Right kidney (tissue), 1 donor: ENCODE measurements at regions not wholly inside any gene's neighbourhood (a gene's known extent, or its start where the extent isn't known, plus 50 kb on each side); places are given as distances from the start of the nearest gene placed in this dataset.

Experiments used
- DNase-seq: peaks from one replicate; pipeline ENCODE4 v3.0.0-alpha.2; 2016

GRCh38 chr22:27258616-27259172 lies 542.9 kb downstream of the MN1 start:
- no peak for DNase-seq

- no peak for DNase-seq
Observed at GRCh38 chr22:27259433-27259832, 542.1 kb downstream of the MN1 start.

GRCh38 chr22:27260087-27260698 lies 541.4 kb downstream of the MN1 start:
- no peak for DNase-seq

GRCh38 chr22:27262361-27262760 lies 539.2 kb downstream of the MN1 start:
- no peak for DNase-seq

GRCh38 chr22:27264184-27264583 lies 537.4 kb downstream of the MN1 start:
- no peak for DNase-seq

DNA sequence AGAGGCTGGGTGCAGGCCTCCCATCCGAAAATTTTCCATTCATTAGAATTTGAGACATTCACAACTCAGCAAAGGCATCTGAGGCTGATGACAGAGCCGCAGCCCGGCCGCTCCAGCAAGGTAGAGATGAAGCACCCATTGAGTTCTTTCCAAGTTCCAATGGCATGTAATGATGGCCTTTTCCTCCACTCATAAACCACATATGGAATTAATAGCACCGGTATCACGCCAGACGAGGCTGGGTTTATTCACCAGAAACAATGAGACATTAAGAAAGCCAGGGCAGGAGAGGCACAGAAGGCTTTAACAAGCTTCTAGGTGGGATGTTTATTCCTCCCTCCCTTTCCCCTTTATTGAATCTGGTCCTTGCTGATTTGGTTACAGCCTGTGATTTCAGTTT lies 534.4 kb downstream of the MN1 start:
- no peak for DNase-seq

GRCh38 chr22:27269751-27270543 lies 531.6 kb downstream of the MN1 start:
- no peak for DNase-seq

GRCh38 chr22:27270818-27271510 lies 530.6 kb downstream of the MN1 start:
- no peak for DNase-seq

DNA sequence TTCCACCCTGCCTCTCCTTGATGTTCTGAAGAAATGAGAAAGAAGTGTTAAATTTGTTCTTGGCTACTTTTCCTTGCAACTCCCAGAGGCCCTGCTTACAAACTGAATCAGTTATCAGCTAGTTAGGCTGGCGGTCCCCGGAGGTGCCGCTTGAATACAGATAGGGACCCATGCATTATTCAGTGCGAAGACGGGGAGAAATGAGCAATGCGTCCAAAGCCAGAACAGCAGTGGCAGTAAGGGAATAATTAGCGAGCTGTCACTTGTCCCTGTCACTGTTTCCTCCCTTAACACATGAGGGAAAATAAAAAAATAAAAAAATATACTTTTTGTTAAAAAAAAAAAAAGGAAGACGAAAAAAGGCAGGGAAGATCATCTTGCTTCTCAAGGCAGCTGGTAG lies 528.1 kb downstream of the MN1 start:
- no peak for DNase-seq

DNA sequence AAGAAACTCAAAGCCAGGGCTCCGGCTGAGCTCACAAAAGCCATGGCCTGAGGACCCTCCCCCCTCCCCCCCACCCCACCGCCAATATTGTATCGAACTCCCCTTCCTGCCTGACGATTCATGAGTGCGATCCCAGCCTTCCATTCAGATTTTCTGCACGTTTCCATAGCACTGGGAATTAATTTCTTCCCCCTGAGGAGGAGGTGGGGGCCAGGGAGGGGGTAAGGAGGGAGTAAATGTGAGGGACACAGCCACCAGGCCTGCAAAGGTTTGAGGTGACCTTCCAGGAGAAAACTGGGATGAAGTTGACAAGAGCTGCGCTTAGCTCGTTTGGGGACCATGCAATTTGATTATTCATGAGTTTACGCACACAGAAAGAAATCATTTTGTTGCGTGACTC lies 527.7 kb downstream of the MN1 start:
- no peak for DNase-seq

DNA sequence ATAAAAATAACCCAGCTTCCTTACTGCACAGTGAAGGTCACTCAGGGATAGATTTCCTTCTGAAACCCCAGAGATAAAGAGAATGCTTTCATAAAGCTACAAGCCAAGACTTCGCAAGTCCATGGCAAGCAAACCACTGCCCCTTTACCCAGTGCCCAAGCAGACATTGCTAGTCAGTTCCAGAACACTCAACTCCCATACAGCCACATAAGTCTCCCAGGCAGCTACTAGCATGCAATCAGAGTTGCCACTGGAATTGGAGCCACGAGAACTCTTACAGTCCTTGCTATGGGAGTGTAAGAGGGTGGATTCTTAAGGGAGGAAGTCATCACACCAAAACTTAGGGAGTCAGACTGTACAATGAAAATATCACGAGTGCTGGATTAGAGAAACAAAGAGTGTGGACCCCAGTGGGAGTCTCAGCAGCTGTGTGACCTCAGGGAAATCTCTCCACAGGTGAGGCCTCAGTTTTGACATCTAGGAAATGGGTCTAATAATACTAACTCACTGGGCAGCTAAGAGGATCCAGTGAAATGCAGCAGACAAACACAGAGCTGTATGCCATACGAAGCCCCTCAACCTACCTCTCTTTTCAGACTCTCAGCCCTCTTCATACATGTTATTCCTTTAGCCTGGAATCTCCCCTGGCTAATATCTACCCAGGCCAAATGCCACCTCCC lies 526.6 kb downstream of the MN1 start:
- DNase-seq, result no peak

DNA sequence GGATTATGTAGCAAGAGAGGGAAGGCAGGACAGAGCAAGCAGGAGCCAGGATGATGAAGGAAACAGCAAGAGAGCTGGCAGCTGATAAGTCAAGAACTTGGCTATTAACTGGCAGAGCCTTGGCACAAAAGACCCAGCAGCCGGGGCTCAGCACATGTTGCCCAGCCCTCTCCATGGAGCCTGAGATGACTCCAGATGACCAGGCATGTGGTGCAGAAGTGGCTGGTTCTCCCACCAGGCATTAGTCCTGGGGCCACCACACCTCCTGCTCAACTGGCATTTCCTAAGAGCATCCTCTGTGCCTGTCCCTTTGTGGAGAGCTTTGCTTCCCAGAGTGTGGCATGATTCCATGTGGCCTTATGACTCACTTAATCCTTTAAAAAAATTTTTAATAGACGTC lies 522.6 kb downstream of the MN1 start:
- no peak for DNase-seq

- DNase-seq, result no peak
Observed at GRCh38 chr22:27283240-27283639, 518.3 kb downstream of the MN1 start.

- DNase-seq, result no peak
Observed at GRCh38 chr22:27283714-27284113, 517.8 kb downstream of the MN1 start.

DNA sequence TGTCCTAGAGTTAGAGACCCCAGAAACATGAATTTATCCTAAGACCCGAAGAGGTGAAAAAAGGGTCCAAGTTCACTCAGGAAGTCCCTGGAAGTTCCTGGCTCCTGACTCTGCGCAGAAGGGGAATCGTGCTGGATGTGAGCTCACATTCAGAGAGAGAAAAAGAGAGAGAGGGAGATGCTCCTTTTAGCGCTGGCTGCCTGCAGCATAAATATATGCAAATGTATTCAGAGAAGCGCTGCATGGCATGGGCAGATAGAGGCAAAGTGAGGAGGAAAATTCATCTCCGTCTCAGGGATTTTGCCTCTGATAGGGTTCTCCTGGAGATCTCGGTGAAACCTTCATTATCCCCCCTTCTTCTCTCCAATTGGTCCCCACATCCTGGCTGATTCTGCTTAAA lies 517.2 kb downstream of the MN1 start:
- DNase-seq, result no peak

DNA sequence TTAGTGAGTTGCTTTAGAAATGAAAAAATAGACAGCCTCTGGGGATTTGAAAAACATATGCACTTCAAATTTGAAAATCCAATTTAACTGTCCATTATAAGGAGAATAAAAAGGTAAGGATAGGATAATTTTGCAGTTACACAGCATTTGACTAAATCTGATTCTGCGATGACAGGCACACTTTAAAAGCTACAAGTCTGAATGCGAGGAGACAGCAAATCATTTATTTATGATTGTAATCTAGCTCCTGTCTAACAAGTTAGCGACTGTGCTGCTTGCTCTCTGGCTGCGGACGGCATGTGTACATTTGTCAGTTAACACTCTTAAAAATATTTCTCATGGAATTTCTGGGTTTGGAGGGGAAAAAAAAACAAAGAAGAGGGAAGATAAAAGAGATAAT lies 514.8 kb downstream of the MN1 start:
- DNase-seq, result no peak

DNA sequence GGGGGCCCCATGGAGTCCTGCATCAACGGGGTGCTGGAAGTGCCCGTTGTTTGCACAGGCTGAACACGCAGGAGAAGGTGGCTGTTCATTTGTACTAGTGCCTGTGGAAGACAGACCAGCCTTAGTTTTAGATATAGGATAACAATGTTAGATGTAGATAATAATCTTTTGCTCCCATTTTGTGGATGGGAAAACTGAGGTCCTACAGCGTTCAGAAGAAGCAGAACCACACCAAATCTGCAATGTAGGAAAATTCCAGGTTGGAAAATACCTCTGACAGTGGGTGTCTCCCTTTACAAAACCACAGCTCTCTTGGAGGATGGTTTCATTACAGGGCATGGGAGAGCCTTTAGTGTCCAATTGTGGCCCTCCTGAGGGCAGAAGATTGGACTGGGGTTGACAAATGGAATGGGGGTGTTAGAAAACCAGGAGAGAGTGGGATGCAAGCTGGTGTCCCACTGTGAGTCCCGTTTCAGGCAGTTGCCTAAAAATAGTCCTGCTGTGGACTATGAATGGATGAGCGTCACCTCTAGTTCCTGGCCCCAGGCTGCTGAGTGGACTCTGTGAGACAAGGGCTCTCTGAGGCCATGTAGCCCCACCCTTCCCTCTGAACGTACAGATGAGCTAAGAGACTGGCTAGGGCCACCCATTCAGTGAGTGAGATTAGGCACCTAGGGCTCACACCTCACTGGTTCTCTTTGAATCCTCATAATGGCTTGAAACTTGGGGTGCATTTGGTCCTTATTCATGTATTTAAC lies 508.8 kb downstream of the MN1 start:
- DNase-seq, result no peak

- no peak for DNase-seq
Observed at GRCh38 chr22:27293721-27294445, 507.7 kb downstream of the MN1 start.

GRCh38 chr22:27295040-27295439 lies 506.5 kb downstream of the MN1 start:
- DNase-seq, result no peak

DNA sequence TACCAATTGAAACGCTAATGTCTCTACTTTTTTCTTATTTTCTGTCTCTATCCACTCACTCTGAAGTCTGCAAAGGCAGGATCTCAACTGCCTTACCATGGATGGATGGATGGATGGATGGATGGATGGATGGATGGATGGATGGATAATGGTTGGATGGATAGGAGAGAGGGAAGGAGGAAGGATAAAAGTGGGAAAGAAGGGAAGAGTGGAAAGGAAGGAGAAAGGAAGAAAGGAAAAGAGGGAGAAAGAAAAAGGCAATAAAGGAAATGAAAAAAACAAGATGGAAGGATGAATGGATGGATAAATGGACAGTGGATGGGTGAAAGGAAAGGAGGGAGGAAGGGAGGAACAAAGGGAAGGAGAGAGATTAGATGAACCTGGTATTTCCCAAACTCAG lies 506.0 kb downstream of the MN1 start:
- DNase-seq, result no peak

DNA sequence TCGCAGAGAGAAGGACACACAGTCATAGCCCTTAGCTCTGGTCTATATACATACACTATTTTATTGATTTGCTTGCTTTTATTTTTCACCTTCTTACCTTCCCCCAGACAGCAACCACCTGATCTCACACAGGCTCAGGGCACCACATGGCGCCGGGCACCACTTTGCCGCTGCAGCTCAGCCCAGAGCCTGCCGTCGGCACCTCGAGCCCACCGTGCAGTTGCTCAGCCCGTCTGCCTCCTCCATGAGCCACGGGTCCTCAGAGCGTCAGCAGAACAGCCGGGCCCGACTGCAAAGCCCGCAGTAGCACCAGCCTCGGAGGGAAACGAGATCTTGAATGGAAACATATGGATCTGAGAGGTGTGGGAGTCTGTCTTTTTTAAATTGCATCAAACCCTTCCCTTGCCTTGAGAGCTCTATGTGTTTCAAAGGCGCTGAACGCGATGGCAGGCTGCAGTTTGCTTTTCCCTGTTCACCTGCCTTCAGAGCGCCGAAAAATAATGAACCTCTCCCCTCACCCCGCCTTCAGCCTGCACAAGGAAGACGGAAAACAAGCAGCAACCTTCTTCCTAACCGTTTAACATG lies 505.4 kb downstream of the MN1 start:
- no peak for DNase-seq
